ENCODE measurements at regions not wholly inside any gene's neighbourhood (a gene's known extent, or its start where the extent isn't known, plus 50 kb on each side); places are given as distances from the start of the nearest gene placed in this dataset.
"Not testable (repeated sequence)": the region's sequence is repeated elsewhere in the genome, so short reads cannot be mapped to it uniquely, and the experiment has no call there.

DNA sequence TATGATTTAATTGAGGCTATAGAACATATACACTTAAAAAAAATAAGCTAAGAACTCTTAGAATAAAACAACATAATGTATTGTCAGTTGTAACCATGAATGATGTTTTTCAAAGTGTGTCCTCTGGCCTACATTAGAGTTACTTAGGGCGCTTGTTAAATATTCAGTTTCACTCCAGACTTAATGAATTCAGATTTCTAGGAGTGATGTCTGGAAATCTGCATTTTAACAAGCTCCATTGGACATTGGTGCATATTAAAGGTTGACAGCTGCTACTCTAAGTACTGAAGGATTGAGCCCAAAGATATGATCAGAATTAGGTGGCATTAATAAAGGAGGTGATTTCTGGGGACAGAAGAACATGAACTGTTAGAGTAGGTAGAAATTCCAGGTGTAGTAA is 66.9 kb upstream of the LRRC37A2 start:
- TF ChIP-seq, protein P1, sequence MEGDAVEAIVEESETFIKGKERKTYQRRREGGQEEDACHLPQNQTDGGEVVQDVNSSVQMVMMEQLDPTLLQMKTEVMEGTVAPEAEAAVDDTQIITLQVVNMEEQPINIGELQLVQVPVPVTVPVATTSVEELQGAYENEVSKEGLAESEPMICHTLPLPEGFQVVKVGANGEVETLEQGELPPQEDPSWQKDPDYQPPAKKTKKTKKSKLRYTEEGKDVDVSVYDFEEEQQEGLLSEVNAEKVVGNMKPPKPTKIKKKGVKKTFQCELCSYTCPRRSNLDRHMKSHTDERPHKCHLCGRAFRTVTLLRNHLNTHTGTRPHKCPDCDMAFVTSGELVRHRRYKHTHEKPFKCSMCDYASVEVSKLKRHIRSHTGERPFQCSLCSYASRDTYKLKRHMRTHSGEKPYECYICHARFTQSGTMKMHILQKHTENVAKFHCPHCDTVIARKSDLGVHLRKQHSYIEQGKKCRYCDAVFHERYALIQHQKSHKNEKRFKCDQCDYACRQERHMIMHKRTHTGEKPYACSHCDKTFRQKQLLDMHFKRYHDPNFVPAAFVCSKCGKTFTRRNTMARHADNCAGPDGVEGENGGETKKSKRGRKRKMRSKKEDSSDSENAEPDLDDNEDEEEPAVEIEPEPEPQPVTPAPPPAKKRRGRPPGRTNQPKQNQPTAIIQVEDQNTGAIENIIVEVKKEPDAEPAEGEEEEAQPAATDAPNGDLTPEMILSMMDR (IDR thresholded peaks at IDR 0.05) = not testable (repeated sequence)
- not testable (repeated sequence) for TF ChIP-seq POLR2A, EP300 (IDR thresholded peaks at IDR 0.05)

Measured in gastroesophageal sphincter (tissue), 3 donors.